ENCODE measurements at regions not wholly inside any gene's neighbourhood (a gene's known extent, or its start where the extent isn't known, plus 50 kb on each side); places are given as distances from the start of the nearest gene placed in this dataset.

GRCh38 chr13:22079961-22080360 is 409.1 kb downstream of the FGF9 start:
- CTCF ChIA-PET: no interaction called here
- H3K27me3 ChIP-seq (ENCODE audit: control insufficient read depth, insufficient read depth, low read length): peaks cover 3% of the 10 kb centered on the region
- H3K9me3 ChIP-seq (ENCODE audit: control insufficient read depth, insufficient read depth, low read length): no peaks in the 10 kb centered on the region
- POLR2A ChIA-PET: no interaction called here
- no peak overlapping the region for H3K27ac ChIP-seq (ENCODE audit: low read depth, low read length)
- DNase-seq (ENCODE audit: low read depth, low spot score): no peak
- H3K4me3 ChIP-seq (ENCODE audit: low read depth, low read length): no peak overlapping the region
- TF ChIP-seq CTCF (IDR thresholded peaks at IDR 0.05; ENCODE audit: low read depth, low read length): no peak

- Histone ChIP-seq H3K9me3 (ENCODE audit: control insufficient read depth, insufficient read depth, low read length) (no peaks in the 10 kb centered on the region), H3K27ac (ENCODE audit: low read depth, low read length) (no peak overlapping the region), H3K4me3 (ENCODE audit: low read depth, low read length) (no peak overlapping the region), H3K27me3 (ENCODE audit: control insufficient read depth, insufficient read depth, low read length) (peaks cover 3% of the 10 kb centered on the region)
- ChIA-PET POLR2A (no interaction called here), CTCF (no interaction called here)
- no peak for TF ChIP-seq CTCF (IDR thresholded peaks at IDR 0.05; ENCODE audit: low read depth, low read length)
- no peak for DNase-seq (ENCODE audit: low read depth, low spot score)
Measured at GRCh38 chr13:22080832-22081231, 410.0 kb downstream of the FGF9 start.

- H3K4me3 ChIP-seq (ENCODE audit: low read depth, low read length): no peak overlapping the region
- no peak overlapping the region for H3K27ac ChIP-seq (ENCODE audit: low read depth, low read length)
- DNase-seq (ENCODE audit: low read depth, low spot score): no peak
- CTCF ChIA-PET: no interaction called here
- no peak for TF ChIP-seq CTCF (IDR thresholded peaks at IDR 0.05; ENCODE audit: low read depth, low read length)
- H3K27me3 ChIP-seq (ENCODE audit: control insufficient read depth, insufficient read depth, low read length): peaks cover 3% of the 10 kb centered on the region
- POLR2A ChIA-PET: no interaction called here
- H3K9me3 ChIP-seq (ENCODE audit: control insufficient read depth, insufficient read depth, low read length): no peaks in the 10 kb centered on the region
Measured at GRCh38 chr13:22081430-22081829, 410.6 kb downstream of the FGF9 start.

- Histone ChIP-seq H3K4me3 (ENCODE audit: low read depth, low read length) (no peak overlapping the region), H3K9me3 (ENCODE audit: control insufficient read depth, insufficient read depth, low read length) (no peaks in the 10 kb centered on the region), H3K27me3 (ENCODE audit: control insufficient read depth, insufficient read depth, low read length) (peaks cover 3% of the 10 kb centered on the region), H3K27ac (ENCODE audit: low read depth, low read length) (no peak overlapping the region)
- DNase-seq (ENCODE audit: low read depth, low spot score): no peak
- POLR2A ChIA-PET: no interaction called here
- CTCF ChIA-PET: no interaction called here
- no peak for TF ChIP-seq CTCF (IDR thresholded peaks at IDR 0.05; ENCODE audit: low read depth, low read length)
Measured at GRCh38 chr13:22082030-22082429, 411.2 kb downstream of the FGF9 start.

GRCh38 chr13:22082437-22083100 is 411.7 kb downstream of the FGF9 start:
- no peak overlapping the region for H3K27ac ChIP-seq (ENCODE audit: low read depth, low read length)
- no peak overlapping the region for H3K4me3 ChIP-seq (ENCODE audit: low read depth, low read length)
- no peaks in the 10 kb centered on the region for H3K9me3 ChIP-seq (ENCODE audit: control insufficient read depth, insufficient read depth, low read length)
- DNase-seq (ENCODE audit: low read depth, low spot score): no peak
- POLR2A ChIA-PET: no interaction called here
- no peak for TF ChIP-seq CTCF (IDR thresholded peaks at IDR 0.05; ENCODE audit: low read depth, low read length)
- H3K27me3 ChIP-seq (ENCODE audit: control insufficient read depth, insufficient read depth, low read length): peaks cover 3% of the 10 kb centered on the region
- CTCF ChIA-PET: no interaction called here

Measured in AG04450 (cell line).